ENCODE measurements at regions not wholly inside any gene's neighbourhood (a gene's known extent, or its start where the extent isn't known, plus 50 kb on each side); places are given as distances from the start of the nearest gene placed in this dataset.
A peak's percentile ranks its signal among the peaks of the same experiment; 100 is the strongest.

DNA sequence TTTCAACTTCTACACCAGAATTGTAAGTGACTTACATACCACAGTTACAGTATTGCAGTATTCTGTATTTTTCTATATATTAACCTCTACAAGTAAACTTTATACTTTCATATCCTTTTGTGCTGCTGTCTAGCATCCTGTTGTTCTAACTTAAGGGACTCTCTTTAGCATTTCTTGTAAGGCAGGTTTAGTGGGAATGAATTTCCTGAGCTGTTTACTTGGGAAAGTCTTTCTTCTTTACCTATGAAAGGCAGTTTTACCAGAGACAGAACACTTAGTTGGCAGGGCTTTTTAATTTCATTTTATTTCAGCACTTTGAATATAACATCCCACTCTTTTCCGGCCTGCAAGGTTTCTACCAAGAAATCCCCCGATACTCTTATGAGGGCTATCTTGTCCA, 75.8 kb upstream of the WAC start:
- H2BK120ac ChIP-seq (replicated peaks; ENCODE audit: low read depth, low read length), result no peak overlapping the region
- ChIA-PET CTCF (ENCODE audit: partially characterized antibody) (interaction anchor here (1.5 kb wide), 1 partner anchor 20 kb away, joined by 3 read pairs; no protein-coding TSS in a partner anchor), POLR2A (ENCODE audit: partially characterized antibody) (interaction anchor here (1.2 kb wide), 1 partner anchor 77 kb away, joined by 4 read pairs; no protein-coding TSS in a partner anchor)
- TF ChIP-seq GTF2F1 (IDR thresholded peaks at IDR 0.05; ENCODE audit: borderline replicate concordance, low read depth, low read length), result no peak
- no peak for TF ChIP-seq SP1 (IDR thresholded peaks at IDR 0.05; ENCODE audit: low read depth, low read length)
- no peak for TF ChIP-seq CBX5 (IDR thresholded peaks at IDR 0.05; ENCODE audit: low read depth, low read length)
- no peak for TF ChIP-seq CEBPB (IDR thresholded peaks at IDR 0.05; ENCODE audit: low read depth, low read length)
- TF ChIP-seq RAD21 (IDR thresholded peaks at IDR 0.05 in 1 of 2, conservative IDR thresholded peaks at IDR 0.05 in 1 of 2; ENCODE audit: low read depth in 2 of 2, low read length in 2 of 2), result no peak
- no peak for TF ChIP-seq CREB1 (IDR thresholded peaks at IDR 0.05)
- TF ChIP-seq SIRT6 (IDR thresholded peaks at IDR 0.05; ENCODE audit: low read length), result no peak
- TF ChIP-seq BACH1 (IDR thresholded peaks at IDR 0.05; ENCODE audit: low read length), result no peak
- TF ChIP-seq TBP (IDR thresholded peaks at IDR 0.05; ENCODE audit: low read depth, low read length), result no peak
- no peak overlapping the region for H4K91ac ChIP-seq (replicated peaks; ENCODE audit: insufficient read length, low read length)
- H3K18ac ChIP-seq (ENCODE audit: extremely low read depth, low read length), result no peak overlapping the region
- no peak overlapping the region for H2BK5ac ChIP-seq (ENCODE audit: low read depth, low read length)
- H4K8ac ChIP-seq (ENCODE audit: extremely low read depth, insufficient read depth, low read length), result no peak overlapping the region
- H3K79me1 ChIP-seq (ENCODE audit: low read depth, low read length), result no peaks in the 10 kb centered on the region
- 0 out of 4 replicates have a peak overlapping the region, but pooled peaks of 1 of the 2 experiments have one; percentile 1 for H3K4me2 ChIP-seq (ENCODE audit: insufficient read depth in 1 of 2, low read depth in 2 of 2, low read length in 2 of 2)
- no peak overlapping the region for H4K5ac ChIP-seq (ENCODE audit: insufficient read length, low read depth, low read length)
- H3K36me3 ChIP-seq (ENCODE audit: control insufficient read depth in 2 of 4, insufficient read depth in 4 of 4, low read length in 3 of 4), result no peaks in the 10 kb centered on the region
- no peaks in the 10 kb centered on the region; a peak in 1 of 4 replicates for H3K9me3 ChIP-seq (ENCODE audit: insufficient read depth in 2 of 2, low read depth in 1 of 2, low read length in 1 of 2)
- H3K23me2 ChIP-seq (ENCODE audit: low read depth, low read length), result no peaks in the 10 kb centered on the region
- no peak overlapping the region for H2AK5ac ChIP-seq (ENCODE audit: low read depth, low read length)
- H3K27ac ChIP-seq (ENCODE audit: low read depth, low read length), result no peak overlapping the region
- H3K23ac ChIP-seq (ENCODE audit: insufficient read length), result no peak overlapping the region
- no peak overlapping the region for H2AFZ ChIP-seq (ENCODE audit: low read length)
- H3K14ac ChIP-seq (ENCODE audit: insufficient read length), result no peak overlapping the region
- FAIRE-seq (no peak), DNase-seq (ENCODE audit: low read depth in 1 of 2, low spot score in 2 of 2) (no peak)
- no peak overlapping the region for H3K4me3 ChIP-seq (ENCODE audit: extremely low read depth in 1 of 4, insufficient read depth in 2 of 4, low read depth in 3 of 4, low read length in 4 of 4)
- H3K9ac ChIP-seq (replicated peaks in 1 of 4; ENCODE audit: extremely low read depth in 1 of 4, low read depth in 3 of 4, low read length in 3 of 4), result no peak overlapping the region
- no peak overlapping the region for H2BK20ac ChIP-seq (ENCODE audit: low read length)
- no peaks in the 10 kb centered on the region for H3K27me3 ChIP-seq (replicated peaks in 1 of 4; ENCODE audit: control insufficient read depth in 3 of 4, extremely low read depth in 1 of 4, insufficient read depth in 3 of 4, low read length in 3 of 4)
- no peaks in the 10 kb centered on the region for H3K79me2 ChIP-seq (ENCODE audit: control insufficient read depth in 1 of 2, insufficient read depth in 2 of 2, low read length in 2 of 2)
- H3K56ac ChIP-seq (replicated peaks; ENCODE audit: insufficient read length, low read depth, low read length), result no peak overlapping the region
- WGBS, 2 experiments (ENCODE audit: extremely low coverage in 1 of 2, insufficient coverage in 1 of 2, insufficient read length in 1 of 2, insufficient replicate concordance in 2 of 2, low coverage in 1 of 2, low lambda C conversion rate in 2 of 2, missing lambda C conversion rate in 1 of 2), result 94% methylated on average over 2 of the region's 2 CpGs; no CpG with 5 or more reads in 1 of the 2 experiments
- no peaks in the 10 kb centered on the region for H4K20me1 ChIP-seq (replicated peaks in 1 of 2; ENCODE audit: control insufficient read depth in 1 of 2, insufficient read depth in 2 of 2, low read length in 2 of 2)
- H3K4ac ChIP-seq (replicated peaks; ENCODE audit: insufficient read length, low read depth, low read length), result no peak overlapping the region
- no peak overlapping the region for H2BK12ac ChIP-seq (ENCODE audit: low read depth, low read length)
- no peak overlapping the region for H2BK15ac ChIP-seq (ENCODE audit: low read length)
- peaks cover 0 to 2% (median 2%) of the 10 kb centered on the region in 4 experiments; a peak in 4 of 7 replicates for H3K4me1 ChIP-seq (replicated peaks in 1 of 4; ENCODE audit: control insufficient read depth in 3 of 4, insufficient read depth in 4 of 4, low read length in 3 of 4)

Measured in H1 (cell line).